ENCODE measurements at regions not wholly inside any gene's neighbourhood (a gene's known extent, or its start where the extent isn't known, plus 50 kb on each side); places are given as distances from the start of the nearest gene placed in this dataset.

DNA sequence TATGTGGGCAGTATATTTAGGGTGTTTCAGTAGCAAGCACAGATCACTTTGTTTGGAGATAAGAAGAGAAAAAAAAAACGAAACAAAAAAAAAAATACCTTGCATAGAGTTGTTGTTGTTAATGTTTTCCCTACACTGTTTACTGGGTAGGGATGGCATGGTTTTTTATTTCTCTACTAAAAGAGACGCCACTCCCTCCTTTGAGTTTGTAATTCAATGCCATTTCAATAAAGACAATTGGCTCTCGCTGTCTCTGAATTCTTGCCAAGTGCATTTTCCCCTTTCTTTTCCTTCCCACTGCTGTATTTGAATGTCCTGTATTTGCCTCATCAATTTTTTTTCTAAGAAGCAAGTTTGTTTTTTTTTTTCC lies 213.9 kb upstream of the UBASH3B start:
- Mint-ChIP-seq H3K9me3 (no peaks in the 10 kb centered on the region), H3K36me3 (no peaks in the 10 kb centered on the region), H3K27ac (no peak overlapping the region), H3K27me3 (ENCODE audit: low read depth) (no peaks in the 10 kb centered on the region), H3K4me3 (no peak overlapping the region), H3K4me1 (peaks cover 12% of the 10 kb centered on the region)
- ChIA-PET CTCF (no interaction called here), POLR2A (no interaction called here)
- ATAC-seq (peak; percentile 16), DNase-seq (ENCODE audit: low spot score) (no peak)
- TF ChIP-seq, protein P1, sequence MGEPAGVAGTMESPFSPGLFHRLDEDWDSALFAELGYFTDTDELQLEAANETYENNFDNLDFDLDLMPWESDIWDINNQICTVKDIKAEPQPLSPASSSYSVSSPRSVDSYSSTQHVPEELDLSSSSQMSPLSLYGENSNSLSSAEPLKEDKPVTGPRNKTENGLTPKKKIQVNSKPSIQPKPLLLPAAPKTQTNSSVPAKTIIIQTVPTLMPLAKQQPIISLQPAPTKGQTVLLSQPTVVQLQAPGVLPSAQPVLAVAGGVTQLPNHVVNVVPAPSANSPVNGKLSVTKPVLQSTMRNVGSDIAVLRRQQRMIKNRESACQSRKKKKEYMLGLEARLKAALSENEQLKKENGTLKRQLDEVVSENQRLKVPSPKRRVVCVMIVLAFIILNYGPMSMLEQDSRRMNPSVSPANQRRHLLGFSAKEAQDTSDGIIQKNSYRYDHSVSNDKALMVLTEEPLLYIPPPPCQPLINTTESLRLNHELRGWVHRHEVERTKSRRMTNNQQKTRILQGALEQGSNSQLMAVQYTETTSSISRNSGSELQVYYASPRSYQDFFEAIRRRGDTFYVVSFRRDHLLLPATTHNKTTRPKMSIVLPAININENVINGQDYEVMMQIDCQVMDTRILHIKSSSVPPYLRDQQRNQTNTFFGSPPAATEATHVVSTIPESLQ (CRISPR knock-in tag; IDR thresholded peaks at IDR 0.05): no peak
- TF ChIP-seq EMX1 (CRISPR knock-in tag; IDR thresholded peaks at IDR 0.05) (no peak), JAZF1 (CRISPR knock-in tag; IDR thresholded peaks at IDR 0.05) (no peak), ZNF232 (CRISPR knock-in tag; IDR thresholded peaks at IDR 0.05) (no peak), CREM (CRISPR knock-in tag; IDR thresholded peaks at IDR 0.05) (no peak), RORB (CRISPR knock-in tag; IDR thresholded peaks at IDR 0.05) (no peak)
- TF ChIP-seq, protein P2, sequence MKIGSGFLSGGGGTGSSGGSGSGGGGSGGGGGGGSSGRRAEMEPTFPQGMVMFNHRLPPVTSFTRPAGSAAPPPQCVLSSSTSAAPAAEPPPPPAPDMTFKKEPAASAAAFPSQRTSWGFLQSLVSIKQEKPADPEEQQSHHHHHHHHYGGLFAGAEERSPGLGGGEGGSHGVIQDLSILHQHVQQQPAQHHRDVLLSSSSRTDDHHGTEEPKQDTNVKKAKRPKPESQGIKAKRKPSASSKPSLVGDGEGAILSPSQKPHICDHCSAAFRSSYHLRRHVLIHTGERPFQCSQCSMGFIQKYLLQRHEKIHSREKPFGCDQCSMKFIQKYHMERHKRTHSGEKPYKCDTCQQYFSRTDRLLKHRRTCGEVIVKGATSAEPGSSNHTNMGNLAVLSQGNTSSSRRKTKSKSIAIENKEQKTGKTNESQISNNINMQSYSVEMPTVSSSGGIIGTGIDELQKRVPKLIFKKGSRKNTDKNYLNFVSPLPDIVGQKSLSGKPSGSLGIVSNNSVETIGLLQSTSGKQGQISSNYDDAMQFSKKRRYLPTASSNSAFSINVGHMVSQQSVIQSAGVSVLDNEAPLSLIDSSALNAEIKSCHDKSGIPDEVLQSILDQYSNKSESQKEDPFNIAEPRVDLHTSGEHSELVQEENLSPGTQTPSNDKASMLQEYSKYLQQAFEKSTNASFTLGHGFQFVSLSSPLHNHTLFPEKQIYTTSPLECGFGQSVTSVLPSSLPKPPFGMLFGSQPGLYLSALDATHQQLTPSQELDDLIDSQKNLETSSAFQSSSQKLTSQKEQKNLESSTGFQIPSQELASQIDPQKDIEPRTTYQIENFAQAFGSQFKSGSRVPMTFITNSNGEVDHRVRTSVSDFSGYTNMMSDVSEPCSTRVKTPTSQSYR (CRISPR knock-in tag; IDR thresholded peaks at IDR 0.05): no peak
- TF ChIP-seq, protein P3, sequence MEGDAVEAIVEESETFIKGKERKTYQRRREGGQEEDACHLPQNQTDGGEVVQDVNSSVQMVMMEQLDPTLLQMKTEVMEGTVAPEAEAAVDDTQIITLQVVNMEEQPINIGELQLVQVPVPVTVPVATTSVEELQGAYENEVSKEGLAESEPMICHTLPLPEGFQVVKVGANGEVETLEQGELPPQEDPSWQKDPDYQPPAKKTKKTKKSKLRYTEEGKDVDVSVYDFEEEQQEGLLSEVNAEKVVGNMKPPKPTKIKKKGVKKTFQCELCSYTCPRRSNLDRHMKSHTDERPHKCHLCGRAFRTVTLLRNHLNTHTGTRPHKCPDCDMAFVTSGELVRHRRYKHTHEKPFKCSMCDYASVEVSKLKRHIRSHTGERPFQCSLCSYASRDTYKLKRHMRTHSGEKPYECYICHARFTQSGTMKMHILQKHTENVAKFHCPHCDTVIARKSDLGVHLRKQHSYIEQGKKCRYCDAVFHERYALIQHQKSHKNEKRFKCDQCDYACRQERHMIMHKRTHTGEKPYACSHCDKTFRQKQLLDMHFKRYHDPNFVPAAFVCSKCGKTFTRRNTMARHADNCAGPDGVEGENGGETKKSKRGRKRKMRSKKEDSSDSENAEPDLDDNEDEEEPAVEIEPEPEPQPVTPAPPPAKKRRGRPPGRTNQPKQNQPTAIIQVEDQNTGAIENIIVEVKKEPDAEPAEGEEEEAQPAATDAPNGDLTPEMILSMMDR (IDR thresholded peaks at IDR 0.05): no peak

DNA sequence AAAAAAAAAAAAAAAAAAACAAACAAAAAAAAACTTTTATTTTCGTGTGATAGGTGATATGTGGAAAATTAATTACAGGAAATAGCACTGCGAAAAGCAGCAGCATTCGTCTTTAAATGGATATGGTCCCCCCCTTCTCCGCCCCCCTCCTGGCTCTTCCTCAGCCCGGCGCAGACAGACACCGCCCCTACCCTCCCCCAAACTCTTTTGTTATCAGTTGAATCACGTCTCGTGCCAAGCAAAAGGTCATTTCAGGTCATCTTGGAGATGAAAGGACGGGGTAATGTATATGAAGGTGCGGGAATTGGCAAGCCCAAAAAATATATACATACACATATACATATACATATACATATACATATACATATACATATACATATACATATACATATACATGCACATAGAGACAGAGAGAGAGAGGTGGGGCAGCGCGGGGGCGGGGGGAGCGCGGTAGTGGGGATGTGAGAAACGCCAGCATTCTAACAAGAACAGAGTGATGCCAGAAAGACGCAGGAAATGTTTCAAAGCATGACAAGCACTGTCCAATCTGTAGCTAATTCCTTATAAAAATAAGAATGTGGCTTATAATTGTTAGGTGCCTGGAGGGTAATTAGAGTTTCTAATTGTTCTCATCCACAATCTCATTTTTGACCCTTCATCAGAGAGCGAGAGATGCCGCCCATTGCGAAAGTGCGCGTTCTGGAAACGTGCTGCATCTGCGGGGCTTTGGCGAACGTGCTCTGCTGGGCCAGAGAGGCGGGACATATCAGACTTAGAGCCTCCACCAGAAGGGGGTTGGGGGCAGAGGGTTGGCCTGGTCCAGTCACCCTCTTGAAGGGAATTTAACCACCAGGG lies 214.5 kb upstream of the UBASH3B start:
- Mint-ChIP-seq H3K36me3 (no peaks in the 10 kb centered on the region), H3K27ac (0 out of 2 replicates have a peak overlapping the region, but pooled peaks have one; percentile 54), H3K27me3 (ENCODE audit: low read depth) (no peaks in the 10 kb centered on the region), H3K4me1 (peaks cover 12% of the 10 kb centered on the region), H3K9me3 (no peaks in the 10 kb centered on the region), H3K4me3 (no peak overlapping the region; the same call in none of the 2 replicates)
- no peak for TF ChIP-seq NFATC4 (CRISPR knock-in tag; IDR thresholded peaks at IDR 0.05)
- TF ChIP-seq NR3C1 (CRISPR knock-in tag; conservative IDR thresholded peaks at IDR 0.05; ENCODE audit: low read depth): no peak
- ChIA-PET CTCF (no interaction called here), POLR2A (no interaction called here)
- DNase-seq (ENCODE audit: low spot score) (peak; percentile 58), ATAC-seq (peak; percentile 73)

DNA sequence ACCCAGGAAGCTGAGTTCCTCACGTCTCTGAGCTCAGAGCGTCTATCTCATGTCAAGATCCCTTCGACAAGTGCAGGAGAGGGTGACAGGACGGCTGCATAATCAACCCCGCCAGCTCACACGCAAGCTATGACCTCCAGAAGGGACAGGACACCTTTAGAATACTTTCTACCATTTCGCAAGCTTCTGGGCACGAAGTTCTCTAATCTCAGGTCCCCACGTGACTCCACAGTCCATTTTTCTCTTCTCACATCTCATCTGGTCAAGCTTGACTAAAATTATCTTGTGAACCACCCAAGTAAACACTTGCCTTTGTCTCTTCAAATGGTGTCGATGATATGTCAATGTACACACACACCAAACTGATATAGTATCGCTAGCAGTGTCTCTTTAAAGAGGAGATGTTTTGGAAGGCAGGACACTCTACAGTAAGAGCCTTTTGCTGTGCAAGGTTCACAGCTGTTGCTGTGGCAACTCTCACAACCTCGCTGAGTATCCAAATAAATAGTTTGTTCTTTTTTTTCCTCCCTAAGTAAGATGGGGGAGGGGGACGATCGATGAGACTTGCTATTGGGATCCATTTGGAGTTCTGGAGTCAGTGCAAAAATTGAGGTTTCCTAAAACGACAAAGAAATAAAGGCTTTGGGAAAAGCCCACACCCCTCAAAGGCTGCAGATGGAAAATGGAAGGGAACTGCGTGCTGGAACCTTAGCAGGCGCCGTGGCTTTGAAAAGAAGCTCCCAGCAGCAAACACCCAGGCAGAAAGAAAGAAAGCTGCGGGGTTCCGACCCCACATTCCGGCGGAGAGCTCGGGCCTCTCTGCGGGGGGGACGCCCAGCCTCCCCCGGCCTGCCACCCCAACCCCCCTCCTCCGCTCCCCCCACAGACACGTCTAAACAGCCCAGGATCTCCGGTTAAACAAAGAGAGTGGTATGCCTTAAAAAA lies 215.4 kb upstream of the UBASH3B start:
- Mint-ChIP-seq H3K4me1 (peaks cover 20% of the 10 kb centered on the region), H3K4me3 (no peak overlapping the region; the same call in none of the 2 replicates), H3K36me3 (no peaks in the 10 kb centered on the region), H3K27me3 (ENCODE audit: low read depth) (no peaks in the 10 kb centered on the region), H3K9me3 (no peaks in the 10 kb centered on the region), H3K27ac (peak overlapping the region; percentile 82)
- peak; percentile 75 for DNase-seq (ENCODE audit: low spot score)
- TF ChIP-seq ZNF396 (CRISPR knock-in tag; IDR thresholded peaks at IDR 0.05; ENCODE audit: borderline replicate concordance) (no peak), TEAD1 (CRISPR knock-in tag; IDR thresholded peaks at IDR 0.05) (0 out of 2 replicates have a peak, but pooled peaks have one; percentile 24), ZNF423 (CRISPR knock-in tag; IDR thresholded peaks at IDR 0.05) (peak; percentile 44)
- TF ChIP-seq, protein P4, sequence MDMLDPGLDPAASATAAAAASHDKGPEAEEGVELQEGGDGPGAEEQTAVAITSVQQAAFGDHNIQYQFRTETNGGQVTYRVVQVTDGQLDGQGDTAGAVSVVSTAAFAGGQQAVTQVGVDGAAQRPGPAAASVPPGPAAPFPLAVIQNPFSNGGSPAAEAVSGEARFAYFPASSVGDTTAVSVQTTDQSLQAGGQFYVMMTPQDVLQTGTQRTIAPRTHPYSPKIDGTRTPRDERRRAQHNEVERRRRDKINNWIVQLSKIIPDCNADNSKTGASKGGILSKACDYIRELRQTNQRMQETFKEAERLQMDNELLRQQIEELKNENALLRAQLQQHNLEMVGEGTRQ (CRISPR knock-in tag; IDR thresholded peaks at IDR 0.05): peak; percentile 66
- TF ChIP-seq, protein P5, sequence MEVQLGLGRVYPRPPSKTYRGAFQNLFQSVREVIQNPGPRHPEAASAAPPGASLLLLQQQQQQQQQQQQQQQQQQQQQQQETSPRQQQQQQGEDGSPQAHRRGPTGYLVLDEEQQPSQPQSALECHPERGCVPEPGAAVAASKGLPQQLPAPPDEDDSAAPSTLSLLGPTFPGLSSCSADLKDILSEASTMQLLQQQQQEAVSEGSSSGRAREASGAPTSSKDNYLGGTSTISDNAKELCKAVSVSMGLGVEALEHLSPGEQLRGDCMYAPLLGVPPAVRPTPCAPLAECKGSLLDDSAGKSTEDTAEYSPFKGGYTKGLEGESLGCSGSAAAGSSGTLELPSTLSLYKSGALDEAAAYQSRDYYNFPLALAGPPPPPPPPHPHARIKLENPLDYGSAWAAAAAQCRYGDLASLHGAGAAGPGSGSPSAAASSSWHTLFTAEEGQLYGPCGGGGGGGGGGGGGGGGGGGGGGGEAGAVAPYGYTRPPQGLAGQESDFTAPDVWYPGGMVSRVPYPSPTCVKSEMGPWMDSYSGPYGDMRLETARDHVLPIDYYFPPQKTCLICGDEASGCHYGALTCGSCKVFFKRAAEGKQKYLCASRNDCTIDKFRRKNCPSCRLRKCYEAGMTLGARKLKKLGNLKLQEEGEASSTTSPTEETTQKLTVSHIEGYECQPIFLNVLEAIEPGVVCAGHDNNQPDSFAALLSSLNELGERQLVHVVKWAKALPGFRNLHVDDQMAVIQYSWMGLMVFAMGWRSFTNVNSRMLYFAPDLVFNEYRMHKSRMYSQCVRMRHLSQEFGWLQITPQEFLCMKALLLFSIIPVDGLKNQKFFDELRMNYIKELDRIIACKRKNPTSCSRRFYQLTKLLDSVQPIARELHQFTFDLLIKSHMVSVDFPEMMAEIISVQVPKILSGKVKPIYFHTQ (CRISPR knock-in tag; IDR thresholded peaks at IDR 0.05): no peak
- TF ChIP-seq, protein P6, sequence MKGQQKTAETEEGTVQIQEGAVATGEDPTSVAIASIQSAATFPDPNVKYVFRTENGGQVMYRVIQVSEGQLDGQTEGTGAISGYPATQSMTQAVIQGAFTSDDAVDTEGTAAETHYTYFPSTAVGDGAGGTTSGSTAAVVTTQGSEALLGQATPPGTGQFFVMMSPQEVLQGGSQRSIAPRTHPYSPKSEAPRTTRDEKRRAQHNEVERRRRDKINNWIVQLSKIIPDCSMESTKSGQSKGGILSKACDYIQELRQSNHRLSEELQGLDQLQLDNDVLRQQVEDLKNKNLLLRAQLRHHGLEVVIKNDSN (CRISPR knock-in tag; IDR thresholded peaks at IDR 0.05): 0 out of 2 replicates have a peak, but pooled peaks have one; percentile 53
- POLR2A ChIA-PET: interaction anchor here (0.8 kb wide), 1 partner anchor 9 kb away, joined by 3 read pairs; no protein-coding TSS in a partner anchor
- ATAC-seq: peak; percentile 59
- CTCF ChIA-PET: no interaction called here

Data from WTC11 (cell line).